Activated CD4-positive, CD25-positive, alpha-beta regulatory T cell treated with anti-CD3 and anti-CD28 coated beads, Interleukin-2, amount 50 U/mL, for 16 hours (primary cell): ENCODE measurements at regions not wholly inside any gene's neighbourhood (a gene's known extent, or its start where the extent isn't known, plus 50 kb on each side); places are given as distances from the start of the nearest gene placed in this dataset.

Experiments
- DNase-seq: peaks from one replicate; pipeline ENCODE4 v3.0.0-alpha.2; 2020; ENCODE audit warnings: low read depth, low spot score

- no peak for DNase-seq
Observed at GRCh38 chr6:163843218-163843617, 428.7 kb downstream of the QKI start.

- no peak for DNase-seq
Observed at GRCh38 chr6:163842467-163842866, 427.9 kb downstream of the QKI start.

GRCh38 chr6:163841733-163842132, 427.2 kb downstream of the QKI start:
- DNase-seq = no peak

GRCh38 chr6:163841326-163841725, 426.8 kb downstream of the QKI start:
- no peak for DNase-seq

GRCh38 chr6:163840880-163841279, 426.4 kb downstream of the QKI start:
- no peak for DNase-seq

- DNase-seq = no peak
Observed at GRCh38 chr6:163839296-163839695, 424.8 kb downstream of the QKI start.

- no peak for DNase-seq
Observed at GRCh38 chr6:163837691-163838431, 423.3 kb downstream of the QKI start.

GRCh38 chr6:163836876-163837690, 422.6 kb downstream of the QKI start:
- DNase-seq = no peak

- no peak for DNase-seq
Observed at GRCh38 chr6:163835439-163836171, 421.1 kb downstream of the QKI start.

- DNase-seq = no peak
Observed at GRCh38 chr6:163834226-163834970, 419.9 kb downstream of the QKI start.

GRCh38 chr6:163831736-163832135, 417.2 kb downstream of the QKI start:
- DNase-seq = no peak

- no peak for DNase-seq
Observed at GRCh38 chr6:163830641-163831040, 416.1 kb downstream of the QKI start.

GRCh38 chr6:163828038-163828795, 413.7 kb downstream of the QKI start:
- no peak for DNase-seq

GRCh38 chr6:163827143-163827542, 412.6 kb downstream of the QKI start:
- DNase-seq = no peak

GRCh38 chr6:163826629-163827028, 412.1 kb downstream of the QKI start:
- DNase-seq = no peak

- no peak for DNase-seq
Observed at GRCh38 chr6:163825033-163825432, 410.5 kb downstream of the QKI start.

GRCh38 chr6:163823577-163823976, 409.1 kb downstream of the QKI start:
- DNase-seq = no peak

- no peak for DNase-seq
Observed at GRCh38 chr6:163820745-163821458, 406.4 kb downstream of the QKI start.

- no peak for DNase-seq
Observed at GRCh38 chr6:163820171-163820570, 405.7 kb downstream of the QKI start.

- DNase-seq = no peak
Observed at GRCh38 chr6:163818719-163819118, 404.2 kb downstream of the QKI start.
